ENCODE measurements at regions not wholly inside any gene's neighbourhood (a gene's known extent, or its start where the extent isn't known, plus 50 kb on each side); places are given as distances from the start of the nearest gene placed in this dataset.

GRCh38 chr4:112970903-112971302 is 78.5 kb upstream of the ANK2 start:
- TF ChIP-seq CTCF (conservative IDR thresholded peaks at IDR 0.05; ENCODE audit: low read depth, low read length) (no peak), RFX5 (IDR thresholded peaks at IDR 0.05; ENCODE audit: low read depth, low read length) (no peak), POLR2A (IDR thresholded peaks at IDR 0.05; ENCODE audit: low read depth, low read length) (no peak), ELK1 (IDR thresholded peaks at IDR 0.05; ENCODE audit: borderline replicate concordance, low read depth, low read length) (no peak), CEBPB (IDR thresholded peaks at IDR 0.05; ENCODE audit: low read depth, low read length) (no peak), MAFK (IDR thresholded peaks at IDR 0.05; ENCODE audit: low read depth, low read length) (peak; percentile 97), MXI1 (IDR thresholded peaks at IDR 0.05; ENCODE audit: borderline replicate concordance, low read depth, low read length) (no peak), USF2 (IDR thresholded peaks at IDR 0.05; ENCODE audit: low read depth, low read length) (no peak), SMC3 (IDR thresholded peaks at IDR 0.05; ENCODE audit: low read depth, low read length) (no peak), FOS (IDR thresholded peaks at IDR 0.05; ENCODE audit: low read depth, low read length) (no peak), RAD21 (IDR thresholded peaks at IDR 0.05; ENCODE audit: low read length) (no peak)

Data from IMR-90 (cell line).